HEK293T (cell line): ENCODE measurements at regions not wholly inside any gene's neighbourhood (a gene's known extent, or its start where the extent isn't known, plus 50 kb on each side); places are given as distances from the start of the nearest gene placed in this dataset.

ENCODE experiments used
- BHLHE40 ChIP-seq: fragments of 450-650 bp; IDR thresholded peaks from 2 replicates; pipeline ENCODE4 v1.6.1; 2016; ENCODE audit warnings: mild to moderate bottlenecking, moderate library complexity, borderline replicate concordance
- FOXK2 ChIP-seq: fragments of 450-650 bp; IDR thresholded peaks from 2 replicates; pipeline ENCODE4 v1.6.1; 2016; ENCODE audit warnings: mild to moderate bottlenecking
- FOXM1 ChIP-seq: fragments of 450-650 bp; IDR thresholded peaks from 2 replicates; pipeline ENCODE4 v1.6.1; 2017; ENCODE audit warnings: mild to moderate bottlenecking, borderline replicate concordance
- HDGF ChIP-seq: fragments of 450-650 bp; IDR thresholded peaks from 2 replicates; pipeline ENCODE4 v1.6.1; 2017; ENCODE audit warnings: antibody characterized with exemption, borderline replicate concordance
- NFRKB ChIP-seq: fragments of 450-650 bp; IDR thresholded peaks from 2 replicates; pipeline ENCODE4 v1.6.1; 2016; ENCODE audit warnings: mild to moderate bottlenecking, moderate library complexity
- PKNOX1 ChIP-seq: fragments of 450-650 bp; IDR thresholded peaks from 2 replicates; pipeline ENCODE4 v1.6.1; 2016
- SP1 ChIP-seq: fragments of 450-650 bp; IDR thresholded peaks from 2 replicates; pipeline ENCODE4 v1.6.1; 2017
- SUZ12 ChIP-seq: fragments of 450-650 bp; IDR thresholded peaks from 2 replicates; pipeline ENCODE4 v1.6.1; 2016; ENCODE audit warnings: mild to moderate bottlenecking

- no peak for TF ChIP-seq SUZ12
- no peak for TF ChIP-seq BHLHE40
- TF ChIP-seq FOXM1, result no peak
- no peak for TF ChIP-seq SP1
- no peak for TF ChIP-seq PKNOX1
- TF ChIP-seq HDGF, result no peak
- TF ChIP-seq NFRKB, result no peak
- TF ChIP-seq FOXK2, result no peak
Observed at GRCh38 chr3:72149645-72150300, 364.8 kb upstream of the PROK2 start.
